H1 (cell line): ENCODE measurements at regions not wholly inside any gene's neighbourhood (a gene's known extent, or its start where the extent isn't known, plus 50 kb on each side); places are given as distances from the start of the nearest gene placed in this dataset.

Experiments used
- CTCF ChIA-PET: fragments of 300-600 bp; sonication (Branson Sonifier 250); formaldehyde crosslinking; loops from one replicate; lab custom pipeline; 2021; ENCODE audit not compliant: partially characterized antibody; lab: Charles Lee
- POLR2A ChIA-PET: fragments of 300-600 bp; sonication (Branson Sonifier 250); formaldehyde crosslinking; loops from one replicate; lab custom pipeline; 2021; ENCODE audit warnings: inconsistent platforms; ENCODE audit not compliant: partially characterized antibody; lab: Charles Lee
- DNase-seq, 2 experiments: peaks; one replicate each; pipeline versions ENCODE4 v3.0.0 to v3.0.0-alpha.2; 2010 to 2022; ENCODE audit warnings: low spot score in 2 of 2, low read depth in 1 of 2, mixed read lengths in 1 of 2
- FAIRE-seq: peaks from 2 replicates; lab custom pipeline; 2011; peaks lifted over from hg19 to GRCh38; lab: Jason Lieb, UNC
- H2AFZ ChIP-seq: 2 replicates; pipeline ENCODE4 v1.8.1; 2012; ENCODE audit warnings: low read length, inconsistent platforms
- H2AK5ac ChIP-seq: 2 replicates; pipeline ENCODE4 v1.6.1; 2013; ENCODE audit warnings: low read depth, low read length
- H2BK120ac ChIP-seq: replicated peaks from 2 replicates; pipeline ENCODE3; 2013; ENCODE audit warnings: low read depth, low read length, inconsistent platforms
- H2BK12ac ChIP-seq: 2 replicates; pipeline ENCODE4 v1.6.1; 2013; ENCODE audit warnings: low read depth, low read length
- H2BK15ac ChIP-seq: 2 replicates; pipeline ENCODE4 v1.6.1; 2013; ENCODE audit warnings: low read length
- H2BK20ac ChIP-seq: 2 replicates; pipeline ENCODE4 v1.6.1; 2013; ENCODE audit warnings: low read length
- H2BK5ac ChIP-seq: 2 replicates; pipeline ENCODE4 v1.6.1; 2013; ENCODE audit warnings: low read depth, low read length
- H3K14ac ChIP-seq: 2 replicates; pipeline ENCODE4 v1.6.1; 2013; ENCODE audit warnings: inconsistent platforms; ENCODE audit not compliant: insufficient read length
- H3K18ac ChIP-seq: 2 replicates; pipeline ENCODE4 v1.6.1; 2013; ENCODE audit warnings: low read length; ENCODE audit errors: extremely low read depth
- H3K23ac ChIP-seq: 2 replicates; pipeline ENCODE4 v1.6.1; 2013; ENCODE audit warnings: inconsistent platforms; ENCODE audit not compliant: insufficient read length
- H3K23me2 ChIP-seq: 2 replicates; pipeline ENCODE4 v1.6.1; 2013; ENCODE audit warnings: low read depth, low read length
- H3K27ac ChIP-seq: 2 replicates; pipeline ENCODE4 v1.6.1; 2011; ENCODE audit warnings: low read depth, low read length, inconsistent platforms
- H3K27me3 ChIP-seq, 4 experiments: replicated peaks in 1 of 4; 1 replicate in 1 of 4; 2 replicates in 3 of 4; pipeline versions ENCODE4 v1.6.1 to v1.8.1; 2011 to 2013; ENCODE audit warnings: low read length in 3 of 4, mild to moderate bottlenecking in 3 of 4, inconsistent platforms in 2 of 4, mixed read lengths in 2 of 4, moderate library complexity in 1 of 4; ENCODE audit not compliant: control insufficient read depth in 3 of 4, insufficient read depth in 3 of 4; ENCODE audit errors: extremely low read depth in 1 of 4
- H3K36me3 ChIP-seq, 4 experiments: 2 replicates each; pipeline versions ENCODE4 v1.6.1 to v1.8.1; 2011 to 2013; ENCODE audit warnings: mild to moderate bottlenecking in 4 of 4, low read length in 3 of 4, moderate library complexity in 2 of 4, control low read depth in 1 of 4, inconsistent platforms in 1 of 4; ENCODE audit not compliant: insufficient read depth in 4 of 4, control insufficient read depth in 2 of 4
- H3K4ac ChIP-seq: replicated peaks from 2 replicates; pipeline ENCODE3; 2013; ENCODE audit warnings: low read length, low read depth, mixed read lengths, inconsistent platforms; ENCODE audit not compliant: insufficient read length
- H3K4me1 ChIP-seq, 4 experiments: replicated peaks in 1 of 4; 1 replicate in 1 of 4; 2 replicates in 3 of 4; pipeline versions ENCODE4 v1.6.1 to v1.8.1; 2011 to 2013; ENCODE audit warnings: low read length in 3 of 4, inconsistent platforms in 2 of 4, mixed read lengths in 1 of 4; ENCODE audit not compliant: insufficient read depth in 4 of 4, control insufficient read depth in 3 of 4
- H3K4me2 ChIP-seq, 2 experiments: 2 replicates each; pipeline versions ENCODE4 v1.6.1 to v1.8.1; 2011 to 2013; ENCODE audit warnings: low read depth in 2 of 2, low read length in 2 of 2, control low read depth in 1 of 2, inconsistent platforms in 1 of 2, mild to moderate bottlenecking in 1 of 2; ENCODE audit not compliant: insufficient read depth in 1 of 2
- H3K4me3 ChIP-seq, 4 experiments: fragments of 200-600, 300-600 bp in 1 of 4; sonication (generic), shearing (Covaris generic), sonication (Bioruptor Twin) in 1 of 4; 2 replicates each; pipeline versions ENCODE4 v1.5.1 to v1.8.1; 2011 to 2016; ENCODE audit warnings: low read length in 4 of 4, low read depth in 3 of 4, control low read depth in 2 of 4, inconsistent platforms in 2 of 4, mild to moderate bottlenecking in 2 of 4, mixed read lengths in 1 of 4, moderate library complexity in 1 of 4; ENCODE audit not compliant: insufficient read depth in 2 of 4; ENCODE audit errors: extremely low read depth in 1 of 4
- H3K56ac ChIP-seq: replicated peaks from 2 replicates; pipeline ENCODE3; 2013; ENCODE audit warnings: low read depth, mild to moderate bottlenecking, mixed read lengths, low read length, inconsistent platforms; ENCODE audit not compliant: insufficient read length
- H3K79me1 ChIP-seq: 2 replicates; pipeline ENCODE4 v1.6.1; 2013; ENCODE audit warnings: low read depth, low read length, control low read depth
- H3K79me2 ChIP-seq, 2 experiments: 2 replicates each; pipeline versions ENCODE4 v1.6.1 to v1.8.1; 2012 to 2013; ENCODE audit warnings: low read length in 2 of 2, mild to moderate bottlenecking in 2 of 2, inconsistent platforms in 1 of 2; ENCODE audit not compliant: insufficient read depth in 2 of 2, control insufficient read depth in 1 of 2
- H3K9ac ChIP-seq, 4 experiments: replicated peaks in 1 of 4; 1 replicate in 1 of 4; 2 replicates in 3 of 4; pipeline versions ENCODE4 v1.6.1 to v1.8.1; 2011 to 2013; ENCODE audit warnings: low read depth in 3 of 4, low read length in 3 of 4, control low read depth in 2 of 4, mild to moderate bottlenecking in 2 of 4, moderate library complexity in 2 of 4, inconsistent platforms in 1 of 4; ENCODE audit errors: extremely low read depth in 1 of 4
- H3K9me3 ChIP-seq, 2 experiments: 2 replicates each; pipeline versions ENCODE4 v1.6.1 to v1.8.1; 2012 to 2013; ENCODE audit warnings: mild to moderate bottlenecking in 2 of 2, moderate library complexity in 2 of 2, control low read depth in 1 of 2, inconsistent platforms in 1 of 2, low read depth in 1 of 2, low read length in 1 of 2, mixed read lengths in 1 of 2; ENCODE audit not compliant: insufficient read depth in 2 of 2
- H4K20me1 ChIP-seq, 2 experiments: replicated peaks in 1 of 2; 2 replicates each; pipeline versions ENCODE3 to v1.8.1; 2011 to 2013; ENCODE audit warnings: inconsistent platforms in 2 of 2, low read length in 2 of 2, mild to moderate bottlenecking in 1 of 2; ENCODE audit not compliant: insufficient read depth in 2 of 2, control insufficient read depth in 1 of 2
- H4K5ac ChIP-seq: 2 replicates; pipeline ENCODE4 v1.6.1; 2013; ENCODE audit warnings: low read length, low read depth, mixed read lengths, inconsistent platforms; ENCODE audit not compliant: insufficient read length
- H4K8ac ChIP-seq: 2 replicates; pipeline ENCODE4 v1.8.0; 2013; ENCODE audit warnings: mild to moderate bottlenecking, moderate library complexity, low read length, inconsistent platforms; ENCODE audit not compliant: insufficient read depth; ENCODE audit errors: extremely low read depth
- H4K91ac ChIP-seq: replicated peaks from 2 replicates; pipeline ENCODE3; 2013; ENCODE audit warnings: low read length, mixed read lengths, inconsistent platforms; ENCODE audit not compliant: insufficient read length
- CREB1 ChIP-seq: IDR thresholded peaks from 2 replicates; pipeline ENCODE4 v1.6.1; 2012; ENCODE audit warnings: inconsistent platforms
- CTBP2 ChIP-seq: IDR thresholded peaks from 2 replicates; pipeline ENCODE4 v1.7.0; 2011; ENCODE audit warnings: borderline replicate concordance, mild to moderate bottlenecking, moderate library complexity, mixed read lengths, low read length; ENCODE audit not compliant: insufficient read depth, insufficient read length
- EGR1 ChIP-seq: IDR thresholded peaks from 2 replicates; pipeline ENCODE4 v1.6.1; 2011; ENCODE audit warnings: low read depth, low read length, borderline replicate concordance
- JUND ChIP-seq: IDR thresholded peaks from 2 replicates; pipeline ENCODE4 v1.6.1; 2011; ENCODE audit warnings: mild to moderate bottlenecking, improper control_type of control experiment, low read length
- KDM5A ChIP-seq: fragments of 200-600 bp; IDR thresholded peaks from 2 replicates; pipeline ENCODE4 v1.7.1; 2012; ENCODE audit warnings: mild to moderate bottlenecking, low read length, inconsistent platforms, mixed read lengths
- PHF8 ChIP-seq: fragments of 200-600 bp; sonication (generic); conservative IDR thresholded peaks from 2 replicates; pipeline ENCODE4 v1.7.1; 2012; ENCODE audit warnings: low read depth, mild to moderate bottlenecking, inconsistent platforms, low read length, moderate library complexity
- RAD21 ChIP-seq, 2 experiments: IDR thresholded peaks in 1 of 2; conservative IDR thresholded peaks in 1 of 2; 2 replicates each; pipeline ENCODE4 v1.6.1; 2011; ENCODE audit warnings: low read depth in 2 of 2, low read length in 2 of 2, improper control_type of control experiment in 1 of 2, inconsistent platforms in 1 of 2, mild to moderate bottlenecking in 1 of 2, moderate library complexity in 1 of 2
- RXRA ChIP-seq: IDR thresholded peaks from 2 replicates; pipeline ENCODE4 v1.6.1; 2011; ENCODE audit warnings: low read depth, mild to moderate bottlenecking, low read length, moderate library complexity; ENCODE audit not compliant: insufficient read depth
- SAP30 ChIP-seq: fragments of 300-600 bp; sonication (generic); IDR thresholded peaks from 2 replicates; pipeline ENCODE4 v1.7.1; 2012; ENCODE audit warnings: low read length, moderate library complexity, mild to moderate bottlenecking, inconsistent platforms; ENCODE audit not compliant: insufficient read depth, insufficient replicate concordance
- SIN3A ChIP-seq, 2 experiments: IDR thresholded peaks in 1 of 2; conservative IDR thresholded peaks in 1 of 2; 2 replicates each; pipeline ENCODE4 v1.6.1; 2011 to 2012; ENCODE audit warnings: low read length in 2 of 2, improper control_type of control experiment in 1 of 2, low read depth in 1 of 2, mild to moderate bottlenecking in 1 of 2
- TBP ChIP-seq: IDR thresholded peaks from 2 replicates; pipeline ENCODE4 v1.6.1; 2011; ENCODE audit warnings: low read depth, low read length, improper control_type of control experiment
- USF2 ChIP-seq: IDR thresholded peaks from 2 replicates; pipeline ENCODE4 v1.6.1; 2011; ENCODE audit warnings: low read length, improper control_type of control experiment
- WGBS, 2 experiments: shearing (Covaris generic) in 1 of 2; methylation state at CpG; one replicate each; pipeline versions ENCODE4 v1.1.6 to v1.1.7; 2013 to 2015; ENCODE audit warnings: low lambda C conversion rate in 2 of 2, mixed read lengths in 2 of 2, inconsistent platforms in 1 of 2, low coverage in 1 of 2, missing lambda C conversion rate in 1 of 2; ENCODE audit not compliant: insufficient replicate concordance in 2 of 2, insufficient coverage in 1 of 2, insufficient read length in 1 of 2; ENCODE audit errors: extremely low coverage in 1 of 2, missing lambda C conversion rate in 1 of 2; 5-methylcytosine and 5-hydroxymethylcytosine counted together

GRCh38 chr1:228845101-228845500 is 109.8 kb downstream of the RHOU start:
- Histone ChIP-seq H3K4ac (no peak overlapping the region), H3K27me3 (no peaks in the 10 kb centered on the region), H3K23ac (no peak overlapping the region), H4K8ac (no peak overlapping the region), H2AK5ac (no peak overlapping the region), H4K20me1 (no peaks in the 10 kb centered on the region), H4K5ac (no peak overlapping the region), H2BK20ac (no peak overlapping the region), H3K23me2 (no peaks in the 10 kb centered on the region), H3K9me3 (peaks cover 3 to 13% of the 10 kb centered on the region in 2 experiments), H3K9ac (no peak overlapping the region), H2BK15ac (no peak overlapping the region), H3K18ac (no peak overlapping the region), H2BK12ac (no peak overlapping the region), H3K4me1 (peaks cover 2 to 10% (median 7%) of the 10 kb centered on the region in 4 experiments; a peak in 5 of 7 replicates), H2AFZ (no peak overlapping the region), H3K79me1 (no peaks in the 10 kb centered on the region), H3K4me3 (no peak overlapping the region), H3K27ac (no peak overlapping the region), H2BK120ac (no peak overlapping the region), H3K36me3 (no peaks in the 10 kb centered on the region; a peak in 1 of 8 replicates), H3K14ac (no peak overlapping the region), H3K4me2 (no peak overlapping the region), H4K91ac (no peak overlapping the region), H3K79me2 (no peaks in the 10 kb centered on the region), H3K56ac (no peak overlapping the region), H2BK5ac (no peak overlapping the region)
- ChIA-PET CTCF (no interaction called here), POLR2A (no interaction called here)
- peak in 1 of 2 experiments; percentile 4 for DNase-seq
- no peak for FAIRE-seq
- WGBS, 2 experiments = 88% methylated on average over 8 of the region's 8 CpGs; no CpG with 5 or more reads in 1 of the 2 experiments
- TF ChIP-seq USF2 (no peak), CTBP2 (no peak), EGR1 (no peak), CREB1 (no peak), KDM5A (no peak), SAP30 (no peak), TBP (no peak), PHF8 (no peak), RAD21 (IDR thresholded peaks at IDR 0.05 in 1 of 2, conservative IDR thresholded peaks at IDR 0.05 in 1 of 2; ENCODE audit: low read depth in 2 of 2, low read length in 2 of 2) (no peak), SIN3A (conservative IDR thresholded peaks at IDR 0.05 in 1 of 2, IDR thresholded peaks at IDR 0.05 in 1 of 2; ENCODE audit: low read depth in 1 of 2, low read length in 2 of 2) (no peak), JUND (no peak), RXRA (no peak)
